T-helper 2 cell (primary cell): ENCODE measurements at regions not wholly inside any gene's neighbourhood (a gene's known extent, or its start where the extent isn't known, plus 50 kb on each side); places are given as distances from the start of the nearest gene placed in this dataset.
A peak's percentile ranks its signal among the peaks of the same experiment; 100 is the strongest.
"Not testable (repeated sequence)": the region's sequence is repeated elsewhere in the genome, so short reads cannot be mapped to it uniquely, and the experiment has no call there.

Experiments used
- DNase-seq, 5 experiments: peaks; one replicate each; pipeline versions ENCODE4 v3.0.0 to v3.0.0-alpha.2; 2012 to 2022

- DNase-seq, result not testable (repeated sequence)
Observed at GRCh38 chr2:111544006-111544405, 340.0 kb downstream of the ANAPC1 start.

GRCh38 chr2:111545723-111546431 lies 338.1 kb downstream of the ANAPC1 start:
- DNase-seq, result not testable (repeated sequence)

GRCh38 chr2:111546578-111546977 lies 337.4 kb downstream of the ANAPC1 start:
- peak in 1 of 5 experiments; percentile 48 for DNase-seq

- not testable (repeated sequence) for DNase-seq
Observed at GRCh38 chr2:111549174-111549573, 334.8 kb downstream of the ANAPC1 start.

- not testable (repeated sequence) for DNase-seq
Observed at GRCh38 chr2:111551428-111551827, 332.6 kb downstream of the ANAPC1 start.

- DNase-seq, result not testable (repeated sequence)
Observed at GRCh38 chr2:111552625-111553024, 331.4 kb downstream of the ANAPC1 start.

GRCh38 chr2:111559301-111559700 lies 324.7 kb downstream of the ANAPC1 start:
- not testable (repeated sequence) for DNase-seq

- DNase-seq, result not testable (repeated sequence)
Observed at GRCh38 chr2:111559814-111560213, 324.2 kb downstream of the ANAPC1 start.

GRCh38 chr2:111566068-111566467 lies 317.9 kb downstream of the ANAPC1 start:
- DNase-seq, result not testable (repeated sequence)

- not testable (repeated sequence) for DNase-seq
Observed at GRCh38 chr2:111567233-111567632, 316.8 kb downstream of the ANAPC1 start.

GRCh38 chr2:111569356-111570199 lies 314.4 kb downstream of the ANAPC1 start:
- DNase-seq, result not testable (repeated sequence)

- DNase-seq, result peak in 1 of 5 experiments; percentile 10
Observed at GRCh38 chr2:111570300-111571114, 313.5 kb downstream of the ANAPC1 start.

- not testable (repeated sequence) for DNase-seq
Observed at GRCh38 chr2:111574803-111575202, 309.2 kb downstream of the ANAPC1 start.

GRCh38 chr2:111577154-111577885 lies 306.7 kb downstream of the ANAPC1 start:
- DNase-seq, result not testable (repeated sequence)

GRCh38 chr2:111579500-111580134 lies 304.4 kb downstream of the ANAPC1 start:
- DNase-seq, result not testable (repeated sequence)

GRCh38 chr2:111580616-111581015 lies 303.4 kb downstream of the ANAPC1 start:
- DNase-seq, result not testable (repeated sequence)

GRCh38 chr2:111582090-111582489 lies 301.9 kb downstream of the ANAPC1 start:
- DNase-seq, result not testable (repeated sequence)

- DNase-seq, result not testable (repeated sequence)
Observed at GRCh38 chr2:111583480-111583879, 300.5 kb downstream of the ANAPC1 start.

GRCh38 chr2:111584540-111584939 lies 299.5 kb downstream of the ANAPC1 start:
- DNase-seq, result not testable (repeated sequence)

- not testable (repeated sequence) for DNase-seq
Observed at GRCh38 chr2:111584950-111585349, 299.0 kb downstream of the ANAPC1 start.

- not testable (repeated sequence) for DNase-seq
Observed at GRCh38 chr2:111586014-111586413, 298.0 kb downstream of the ANAPC1 start.
